Glutamatergic neuron (in vitro differentiated cells): ENCODE measurements at regions not wholly inside any gene's neighbourhood (a gene's known extent, or its start where the extent isn't known, plus 50 kb on each side); places are given as distances from the start of the nearest gene placed in this dataset.
A peak's percentile ranks its signal among the peaks of the same experiment; 100 is the strongest.

Experiments
- DNase-seq: peaks from one replicate; pipeline ENCODE4 v3.0.0; 2022
- H3K27ac Mint-ChIP-seq: one replicate; pipeline ENCODE4 v1.8.0; 2020; ENCODE audit warnings: mild to moderate bottlenecking, mixed read lengths, inconsistent platforms; ENCODE audit not compliant: unreplicated experiment
- H3K27me3 Mint-ChIP-seq: one replicate; pipeline ENCODE4 v1.8.0; 2020; ENCODE audit warnings: mild to moderate bottlenecking, moderate library complexity, mixed read lengths, inconsistent platforms; ENCODE audit not compliant: unreplicated experiment
- H3K36me3 Mint-ChIP-seq: one replicate; pipeline ENCODE4 v1.8.0; 2020; ENCODE audit warnings: mild to moderate bottlenecking, mixed read lengths, inconsistent platforms; ENCODE audit not compliant: unreplicated experiment
- H3K4me1 Mint-ChIP-seq: one replicate; pipeline ENCODE4 v1.8.0; 2020; ENCODE audit warnings: mild to moderate bottlenecking, low read depth, mixed read lengths, inconsistent platforms; ENCODE audit not compliant: unreplicated experiment
- H3K4me3 Mint-ChIP-seq: one replicate; pipeline ENCODE4 v1.8.0; 2020; ENCODE audit warnings: mild to moderate bottlenecking, mixed read lengths, inconsistent platforms; ENCODE audit not compliant: unreplicated experiment
- H3K9me3 Mint-ChIP-seq: one replicate; pipeline ENCODE4 v1.8.0; 2020; ENCODE audit warnings: mild to moderate bottlenecking, moderate library complexity, mixed read lengths, inconsistent platforms; ENCODE audit not compliant: unreplicated experiment
- CTCF ChIP-seq: fragments of 200-600 bp; sonication (generic); IDR thresholded peaks from one replicate; pipeline ENCODE4 v1.5.0; 2021; ENCODE audit not compliant: partially characterized antibody, unreplicated experiment

GRCh38 chr4:160386846-160387245 is 1284.0 kb downstream of the RAPGEF2 start:
- Mint-ChIP-seq H3K27ac (no peak overlapping the region), H3K9me3 (peaks cover 1% of the 10 kb centered on the region), H3K36me3 (no peaks in the 10 kb centered on the region), H3K4me3 (no peak overlapping the region), H3K27me3 (no peaks in the 10 kb centered on the region), H3K4me1 (no peaks in the 10 kb centered on the region)
- no peak for TF ChIP-seq CTCF
- no peak for DNase-seq

DNA sequence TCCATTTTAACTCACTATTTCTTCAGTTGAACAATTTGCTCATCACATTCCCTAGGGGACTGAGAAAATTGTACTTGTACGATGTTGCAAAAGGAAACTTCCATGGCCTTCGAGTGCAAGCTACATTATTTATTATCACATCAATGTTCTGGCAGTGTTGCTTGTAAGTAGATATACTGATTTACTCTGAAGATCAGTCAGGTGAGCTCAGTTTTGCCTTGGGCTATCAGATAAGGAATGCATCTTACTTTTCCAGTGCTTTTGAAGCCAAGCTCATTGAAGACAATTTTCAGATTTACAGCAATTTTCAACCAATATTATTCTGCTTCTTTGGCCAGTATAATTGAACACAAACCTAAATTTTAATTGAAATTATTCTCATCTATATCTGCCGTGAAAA is 1296.9 kb downstream of the RAPGEF2 start:
- Mint-ChIP-seq H3K27me3 (no peaks in the 10 kb centered on the region), H3K36me3 (no peaks in the 10 kb centered on the region), H3K4me1 (no peaks in the 10 kb centered on the region), H3K9me3 (no peaks in the 10 kb centered on the region), H3K27ac (no peak overlapping the region), H3K4me3 (no peak overlapping the region)
- TF ChIP-seq CTCF, result no peak
- no peak for DNase-seq

DNA sequence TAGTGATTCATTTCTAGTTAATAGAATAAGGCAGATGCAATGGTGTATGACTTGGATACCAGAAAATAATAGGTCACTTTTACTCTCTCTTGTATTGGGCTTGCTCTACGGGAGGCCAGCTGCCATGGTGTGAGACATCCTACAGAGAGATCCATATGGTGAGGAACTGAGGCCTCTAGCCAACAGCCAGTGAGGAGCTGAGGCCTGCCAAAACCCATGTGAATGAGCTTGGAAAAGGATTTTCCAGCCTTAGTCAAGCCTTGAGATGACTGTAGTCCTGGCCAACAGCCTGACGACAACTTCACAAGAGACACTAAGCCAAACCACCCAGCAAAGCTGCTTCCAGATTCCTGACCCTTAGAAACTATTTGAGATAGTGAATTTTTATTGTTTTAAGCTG is 1300.2 kb downstream of the RAPGEF2 start:
- peak overlapping the region; percentile 72 for H3K27ac Mint-ChIP-seq
- H3K36me3 Mint-ChIP-seq, result no peaks in the 10 kb centered on the region
- no peak overlapping the region for H3K4me3 Mint-ChIP-seq
- no peaks in the 10 kb centered on the region for H3K4me1 Mint-ChIP-seq
- H3K9me3 Mint-ChIP-seq, result no peaks in the 10 kb centered on the region
- no peak for DNase-seq
- no peak for TF ChIP-seq CTCF
- H3K27me3 Mint-ChIP-seq, result no peaks in the 10 kb centered on the region

DNA sequence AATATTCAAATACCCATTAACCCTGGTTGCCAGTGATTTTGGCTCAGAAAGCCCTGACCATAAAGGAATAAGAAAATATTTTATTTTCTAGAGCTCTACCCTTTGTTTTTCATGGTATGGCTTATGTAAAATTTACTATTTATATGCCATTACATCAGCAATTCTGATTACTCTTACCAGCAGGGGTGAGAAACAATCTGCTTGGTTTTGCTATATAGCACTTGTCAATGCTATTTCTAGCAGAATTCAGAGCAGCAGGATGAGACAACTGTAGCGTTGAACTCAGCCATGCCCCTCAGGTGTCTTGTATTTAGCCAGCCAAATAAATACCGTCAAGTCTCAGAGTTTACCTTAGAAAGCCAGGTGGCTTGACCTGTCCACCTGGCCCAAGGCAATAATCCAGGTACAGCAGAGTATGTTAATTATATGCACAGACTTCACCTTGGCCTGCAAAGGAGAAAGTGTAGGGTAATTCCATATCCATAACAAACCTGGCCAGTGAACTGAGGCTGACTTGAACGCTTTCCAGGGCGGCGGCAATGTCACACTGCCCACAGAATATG is 1303.5 kb downstream of the RAPGEF2 start:
- no peak for TF ChIP-seq CTCF
- no peak for DNase-seq
- Mint-ChIP-seq H3K27ac (no peak overlapping the region), H3K4me3 (no peak overlapping the region), H3K4me1 (no peaks in the 10 kb centered on the region), H3K36me3 (no peaks in the 10 kb centered on the region), H3K9me3 (no peaks in the 10 kb centered on the region), H3K27me3 (no peaks in the 10 kb centered on the region)

DNA sequence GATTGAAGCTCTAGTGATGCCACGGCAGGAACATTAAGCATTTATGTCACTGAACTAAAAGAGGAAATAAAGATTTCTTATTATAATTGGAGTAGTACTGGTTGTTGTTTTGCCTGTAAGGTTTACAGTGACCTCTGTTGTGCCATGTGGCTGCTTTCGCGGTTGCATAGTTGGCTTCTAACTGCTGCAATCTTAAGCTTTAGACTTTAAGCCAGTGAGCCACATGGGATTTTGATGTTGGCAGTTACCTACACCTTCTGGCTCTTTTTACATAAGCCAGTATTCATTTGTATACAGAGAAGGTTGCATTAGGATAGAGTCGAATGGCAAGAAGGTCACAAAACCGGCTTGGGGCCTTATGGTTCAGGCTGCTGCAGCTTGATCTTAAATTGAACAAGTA is 1311.6 kb downstream of the RAPGEF2 start:
- peaks cover 3% of the 10 kb centered on the region for H3K4me1 Mint-ChIP-seq

More for the DNA sequence above, 1311.6 kb downstream of the RAPGEF2 start:
- Mint-ChIP-seq H3K36me3 (no peaks in the 10 kb centered on the region), H3K27ac (no peak overlapping the region), H3K9me3 (no peaks in the 10 kb centered on the region), H3K27me3 (no peaks in the 10 kb centered on the region), H3K4me3 (no peak overlapping the region)
- no peak for TF ChIP-seq CTCF
- no peak for DNase-seq
